Lower leg skin (tissue), 3 donors: ENCODE measurements at regions not wholly inside any gene's neighbourhood (a gene's known extent, or its start where the extent isn't known, plus 50 kb on each side); places are given as distances from the start of the nearest gene placed in this dataset.

Experiments used
- CTCF ChIP-seq, 3 donors: fragments of 450-650 bp; IDR thresholded peaks; one replicate each; pipeline ENCODE4 v1.5.1; 2016; ENCODE audit warnings: antibody characterized with exemption in 3 of 3, mild to moderate bottlenecking in 3 of 3, moderate library complexity in 2 of 3
- POLR2A ChIP-seq, 2 donors: fragments of 450-650 bp; IDR thresholded peaks; one replicate each; pipeline ENCODE4 v1.6.1; 2016 to 2017; ENCODE audit warnings: antibody characterized with exemption in 2 of 2, mild to moderate bottlenecking in 1 of 2, moderate library complexity in 1 of 2

DNA sequence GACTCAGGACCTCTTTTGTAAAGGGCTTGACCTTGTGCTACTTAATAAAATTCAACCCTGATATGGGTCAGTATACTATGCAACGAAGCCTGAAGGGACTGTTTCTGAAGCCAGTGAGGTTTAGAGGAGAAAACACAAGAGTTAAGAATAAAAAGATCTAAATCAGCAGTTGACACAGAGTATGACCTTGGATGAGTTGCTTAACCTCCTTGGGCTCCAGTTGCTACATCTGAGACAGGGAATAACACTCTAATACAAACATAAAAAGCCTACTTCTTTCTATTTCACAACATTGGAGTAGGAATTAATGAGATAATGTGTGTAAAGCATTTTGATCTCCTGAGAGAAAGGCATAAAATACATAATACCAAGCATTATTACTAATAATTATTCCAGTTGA is 882.4 kb upstream of the ADGRL2 start:
- no peak for TF ChIP-seq CTCF (IDR thresholded peaks at IDR 0.05)
- no peak for TF ChIP-seq POLR2A (IDR thresholded peaks at IDR 0.05)
